Calu3 (cell line): ENCODE measurements at regions not wholly inside any gene's neighbourhood (a gene's known extent, or its start where the extent isn't known, plus 50 kb on each side); places are given as distances from the start of the nearest gene placed in this dataset.

Experiments
- BruUV-seq: library from RNA; stranded (reverse); fragments of 400-500 nt; replicated peaks from 2 replicates; lab custom pipeline; 2021; lab: Mats Ljungman, UMichigan
- CTCF ChIA-PET: fragments of 300-600 bp; sonication (Branson Sonifier 250); formaldehyde crosslinking; loops from one replicate; lab custom pipeline; 2022; ENCODE audit warnings: antibody characterized with exemption; lab: Charles Lee
- DNase-seq: peaks from one replicate; pipeline ENCODE4 v3.0.0; 2022
- H3K27ac Mint-ChIP-seq: one replicate; pipeline ENCODE4 v1.8.0; 2022; ENCODE audit warnings: mixed read lengths; ENCODE audit not compliant: unreplicated experiment
- H3K27me3 Mint-ChIP-seq: one replicate; pipeline ENCODE4 v1.8.0; 2022; ENCODE audit warnings: mixed read lengths; ENCODE audit not compliant: unreplicated experiment
- H3K36me3 Mint-ChIP-seq: one replicate; pipeline ENCODE4 v1.8.0; 2022; ENCODE audit warnings: mild to moderate bottlenecking, moderate library complexity, mixed read lengths; ENCODE audit not compliant: insufficient read depth, unreplicated experiment
- H3K4me1 Mint-ChIP-seq: one replicate; pipeline ENCODE4 v1.8.0; 2022; ENCODE audit warnings: mild to moderate bottlenecking, low read depth, mixed read lengths; ENCODE audit not compliant: unreplicated experiment
- H3K4me3 Mint-ChIP-seq: one replicate; pipeline ENCODE4 v1.8.0; 2022; ENCODE audit warnings: mild to moderate bottlenecking, low read depth, moderate library complexity, mixed read lengths; ENCODE audit not compliant: unreplicated experiment
- H3K9me3 Mint-ChIP-seq: one replicate; pipeline ENCODE4 v1.8.0; 2022; ENCODE audit warnings: low read depth, mixed read lengths; ENCODE audit not compliant: unreplicated experiment
- intact Hi-C: fragments of 100-400 bp; cut with micrococcal nuclease; formaldehyde crosslinking; loops from one replicate; pipeline ENCODE4 v1.10.0; 2022; ENCODE audit not compliant: unreplicated experiment
- TF ChIP-seq, protein P1 (sequence below): fragments of 200-600 bp; IDR thresholded peaks from one replicate; pipeline ENCODE4 v1.8.0; 2022; ENCODE audit warnings: antibody characterized with exemption; ENCODE audit not compliant: unreplicated experiment

DNA sequence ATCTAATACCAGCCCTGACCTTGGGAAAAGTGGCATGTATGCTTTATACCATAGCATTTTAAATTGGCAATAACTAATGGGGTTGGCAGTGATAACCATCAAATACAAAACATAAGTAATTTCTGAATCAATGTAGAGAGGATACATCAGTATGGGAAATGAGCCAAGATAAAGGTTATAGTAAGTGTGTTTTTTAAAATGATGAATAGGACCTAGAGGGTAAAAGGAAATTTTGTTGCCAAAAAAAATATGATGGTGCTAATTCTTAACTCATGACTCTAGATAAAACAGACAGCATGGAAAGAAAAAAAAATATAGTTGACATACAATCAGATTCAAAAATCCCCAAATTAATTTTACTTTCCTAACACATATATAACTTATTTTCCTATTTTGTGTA, 75.4 kb upstream of the ROBO1 start:
- intact Hi-C loops: loop anchor here (10.0 kb wide), 2 partner anchors 92 to 152 kb away; no protein-coding TSS in a partner anchor
- Mint-ChIP-seq H3K27ac (no peak overlapping the region), H3K4me3 (no peak overlapping the region), H3K9me3 (peaks cover 6% of the 10 kb centered on the region), H3K36me3 (no peaks in the 10 kb centered on the region), H3K4me1 (peaks cover 16% of the 10 kb centered on the region), H3K27me3 (no peaks in the 10 kb centered on the region)
- no peak for DNase-seq
- TF ChIP-seq, protein P1, sequence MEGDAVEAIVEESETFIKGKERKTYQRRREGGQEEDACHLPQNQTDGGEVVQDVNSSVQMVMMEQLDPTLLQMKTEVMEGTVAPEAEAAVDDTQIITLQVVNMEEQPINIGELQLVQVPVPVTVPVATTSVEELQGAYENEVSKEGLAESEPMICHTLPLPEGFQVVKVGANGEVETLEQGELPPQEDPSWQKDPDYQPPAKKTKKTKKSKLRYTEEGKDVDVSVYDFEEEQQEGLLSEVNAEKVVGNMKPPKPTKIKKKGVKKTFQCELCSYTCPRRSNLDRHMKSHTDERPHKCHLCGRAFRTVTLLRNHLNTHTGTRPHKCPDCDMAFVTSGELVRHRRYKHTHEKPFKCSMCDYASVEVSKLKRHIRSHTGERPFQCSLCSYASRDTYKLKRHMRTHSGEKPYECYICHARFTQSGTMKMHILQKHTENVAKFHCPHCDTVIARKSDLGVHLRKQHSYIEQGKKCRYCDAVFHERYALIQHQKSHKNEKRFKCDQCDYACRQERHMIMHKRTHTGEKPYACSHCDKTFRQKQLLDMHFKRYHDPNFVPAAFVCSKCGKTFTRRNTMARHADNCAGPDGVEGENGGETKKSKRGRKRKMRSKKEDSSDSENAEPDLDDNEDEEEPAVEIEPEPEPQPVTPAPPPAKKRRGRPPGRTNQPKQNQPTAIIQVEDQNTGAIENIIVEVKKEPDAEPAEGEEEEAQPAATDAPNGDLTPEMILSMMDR: no peak
- CTCF ChIA-PET: no interaction called here
- no TSS peak for BruUV-seq

DNA sequence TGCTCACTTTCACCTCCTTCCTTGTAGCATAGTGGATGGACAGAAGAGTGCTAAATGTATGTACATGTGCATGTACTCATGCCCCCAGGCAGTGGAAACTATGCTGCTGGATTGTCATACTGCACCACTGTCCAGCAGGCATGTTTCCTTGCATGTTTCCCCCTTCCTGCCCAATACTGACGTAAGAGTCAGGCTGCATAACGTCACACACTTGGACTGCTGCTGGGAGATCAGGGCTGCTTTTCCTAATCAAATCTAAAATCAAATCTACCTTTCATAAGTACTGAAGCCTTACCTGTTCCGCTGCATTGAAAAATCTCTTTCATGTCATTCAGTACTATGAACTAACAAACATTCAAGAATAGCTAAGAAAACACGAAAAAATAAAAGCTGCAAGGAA, 67.9 kb upstream of the ROBO1 start:
- TF ChIP-seq, protein P1: no peak
- intact Hi-C loops: no loop called here
- H3K4me3 Mint-ChIP-seq: no peak overlapping the region
- no peaks in the 10 kb centered on the region for H3K36me3 Mint-ChIP-seq
- no peaks in the 10 kb centered on the region for H3K4me1 Mint-ChIP-seq
- H3K27ac Mint-ChIP-seq: no peak overlapping the region
- no peaks in the 10 kb centered on the region for H3K27me3 Mint-ChIP-seq
- H3K9me3 Mint-ChIP-seq: peaks cover 4% of the 10 kb centered on the region
- no peak for DNase-seq
- BruUV-seq: no TSS peak
- CTCF ChIA-PET: no interaction called here

DNA sequence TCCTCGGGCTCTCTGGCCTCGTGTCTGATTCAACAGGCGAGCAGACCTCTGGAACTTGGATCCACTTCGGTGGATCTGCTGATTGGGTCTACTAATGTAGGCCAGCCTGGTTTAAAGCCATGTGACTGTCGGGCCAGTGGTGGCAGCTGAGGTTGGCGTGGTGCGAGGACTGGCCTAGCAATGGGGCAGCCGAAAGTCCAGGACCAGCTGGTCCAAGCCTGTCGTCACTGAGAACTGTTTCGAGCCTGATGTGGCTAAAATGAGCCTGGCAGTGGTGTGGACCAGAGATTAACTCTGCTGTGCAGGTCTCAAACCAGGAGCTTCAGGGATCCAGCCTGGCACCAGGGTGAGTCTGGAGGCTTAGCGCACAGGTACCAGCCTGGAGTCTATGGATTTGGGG, 56.4 kb upstream of the ROBO1 start:
- CTCF ChIA-PET: no interaction called here
- Mint-ChIP-seq H3K4me3 (no peak overlapping the region), H3K27ac (no peak overlapping the region), H3K9me3 (peaks cover 4% of the 10 kb centered on the region), H3K4me1 (no peaks in the 10 kb centered on the region), H3K36me3 (no peaks in the 10 kb centered on the region), H3K27me3 (no peaks in the 10 kb centered on the region)
- intact Hi-C loops: no loop called here
- TF ChIP-seq, protein P1: no peak
- BruUV-seq: no TSS peak
- DNase-seq: no peak

DNA sequence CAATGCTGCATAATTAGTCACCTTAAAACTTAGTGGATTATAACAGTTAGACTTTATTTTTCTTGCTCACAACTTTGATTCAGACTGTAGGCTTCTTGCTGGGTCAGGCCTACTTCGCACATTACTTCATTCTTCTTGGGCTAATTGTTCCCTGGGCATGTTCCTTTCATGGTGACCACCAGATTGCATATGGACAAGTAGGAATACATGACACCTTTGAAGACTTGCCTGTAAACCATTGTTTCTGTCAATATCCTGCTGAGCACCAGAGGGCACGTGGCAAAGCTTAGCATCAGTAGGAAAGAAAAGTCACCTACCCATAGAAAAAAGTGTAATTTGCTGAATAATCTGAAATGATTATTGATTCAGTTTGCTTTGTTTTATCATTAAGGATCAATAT, 54.3 kb upstream of the ROBO1 start:
- CTCF ChIA-PET: no interaction called here
- DNase-seq: no peak
- H3K27ac Mint-ChIP-seq: no peak overlapping the region
- TF ChIP-seq, protein P1: no peak
- H3K36me3 Mint-ChIP-seq: no peaks in the 10 kb centered on the region
- intact Hi-C loops: no loop called here
- H3K9me3 Mint-ChIP-seq: peaks cover 7% of the 10 kb centered on the region
- H3K4me1 Mint-ChIP-seq: no peaks in the 10 kb centered on the region
- H3K4me3 Mint-ChIP-seq: no peak overlapping the region
- no TSS peak for BruUV-seq
- no peaks in the 10 kb centered on the region for H3K27me3 Mint-ChIP-seq
